Breast epithelium (tissue), 4 donors: ENCODE measurements at regions not wholly inside any gene's neighbourhood (a gene's known extent, or its start where the extent isn't known, plus 50 kb on each side); places are given as distances from the start of the nearest gene placed in this dataset.

Experiments used
- DNase-seq, 2 donors: peaks; one replicate each; pipeline ENCODE4 v3.0.0-alpha.2; 2019; ENCODE audit warnings: low spot score in 2 of 2
- H3K27ac ChIP-seq, 2 donors: fragments of 200-600 bp; sonication (generic) in 1 of 2; one replicate each; pipeline ENCODE4 v1.5.1; 2016 to 2019; ENCODE audit warnings: mild to moderate bottlenecking in 1 of 2
- H3K27me3 ChIP-seq, 2 donors: fragments of 200-600 bp; sonication (generic) in 1 of 2; one replicate each; pipeline versions ENCODE4 v1.5.1 to v1.6.0; 2017 to 2019; ENCODE audit warnings: control low read depth in 1 of 2, mild to moderate bottlenecking in 1 of 2
- H3K36me3 ChIP-seq: fragments of 200-600 bp; one replicate; pipeline ENCODE4 v1.5.1; 2019
- H3K4me1 ChIP-seq, 2 donors: fragments of 200-600 bp; sonication (generic); one replicate each; pipeline ENCODE4 v1.5.1; 2016 to 2019; ENCODE audit warnings: control low read depth in 1 of 2
- H3K4me3 ChIP-seq, 3 donors: fragments of 200-600 bp; sonication (generic); 1 replicate in 2 of 3; 2 replicates in 1 of 3; pipeline ENCODE4 v1.5.1; 2016 to 2019; ENCODE audit warnings: mild to moderate bottlenecking in 3 of 3, moderate library complexity in 2 of 3
- H3K9me3 ChIP-seq, 2 donors: fragments of 200-600 bp; sonication (generic) in 1 of 2; one replicate each; pipeline ENCODE4 v1.5.1; 2016 to 2019; ENCODE audit warnings: control low read depth in 1 of 2
- CTCF ChIP-seq, 3 donors: fragments of 450-650 bp; IDR thresholded peaks; one replicate each; pipeline ENCODE4 v1.5.1; 2016 to 2017; ENCODE audit warnings: antibody characterized with exemption in 3 of 3, mild to moderate bottlenecking in 3 of 3, moderate library complexity in 3 of 3
- POLR2A ChIP-seq: fragments of 450-650 bp; IDR thresholded peaks from one replicate; pipeline ENCODE4 v1.6.1; 2016; ENCODE audit warnings: antibody characterized with exemption, mild to moderate bottlenecking, moderate library complexity
- POLR2AphosphoS5 ChIP-seq, 3 donors: sonication (generic); formaldehyde crosslinking; IDR thresholded peaks; one replicate each; pipeline ENCODE4 v1.6.1; 2017; ENCODE audit warnings: antibody characterized with exemption in 3 of 3
- intact Hi-C: fragments of 100-400 bp; cut with DNase I; formaldehyde crosslinking; loops from one replicate; pipeline ENCODE4 v1.15.1; 2023; ENCODE audit warnings: low total_unique reads

- no peak for DNase-seq
- Histone ChIP-seq H3K27me3 (no peaks in the 10 kb centered on the region), H3K4me3 (no peak overlapping the region), H3K36me3 (no peaks in the 10 kb centered on the region), H3K9me3 (no peaks in the 10 kb centered on the region), H3K4me1 (no peaks in the 10 kb centered on the region), H3K27ac (no peak overlapping the region)
- TF ChIP-seq CTCF (IDR thresholded peaks at IDR 0.05) (no peak), POLR2A (no peak), POLR2AphosphoS5 (IDR thresholded peaks at IDR 0.05) (no peak)
- intact Hi-C loops: no loop called here
Measured at GRCh38 chr11:69572233-69572860, 68.6 kb upstream of the CCND1 start.

GRCh38 chr11:69572861-69573260, 68.1 kb upstream of the CCND1 start:
- H3K4me3 ChIP-seq: no peak overlapping the region
- no peak overlapping the region for H3K27ac ChIP-seq
- no peaks in the 10 kb centered on the region for H3K4me1 ChIP-seq
- H3K9me3 ChIP-seq: no peaks in the 10 kb centered on the region
- no peaks in the 10 kb centered on the region for H3K27me3 ChIP-seq
- H3K36me3 ChIP-seq: no peaks in the 10 kb centered on the region
- TF ChIP-seq CTCF (IDR thresholded peaks at IDR 0.05) (no peak), POLR2A (no peak), POLR2AphosphoS5 (IDR thresholded peaks at IDR 0.05) (no peak)
- DNase-seq: no peak
- intact Hi-C loops: no loop called here

GRCh38 chr11:69573761-69574607, 67.0 kb upstream of the CCND1 start:
- H3K9me3 ChIP-seq: no peaks in the 10 kb centered on the region
- intact Hi-C loops: no loop called here
- H3K4me1 ChIP-seq: no peaks in the 10 kb centered on the region
- H3K27me3 ChIP-seq: no peaks in the 10 kb centered on the region
- H3K36me3 ChIP-seq: no peaks in the 10 kb centered on the region
- TF ChIP-seq CTCF (IDR thresholded peaks at IDR 0.05) (no peak), POLR2A (no peak), POLR2AphosphoS5 (IDR thresholded peaks at IDR 0.05) (no peak)
- no peak for DNase-seq
- no peak overlapping the region for H3K4me3 ChIP-seq
- H3K27ac ChIP-seq: no peak overlapping the region

GRCh38 chr11:69574608-69575255, 66.2 kb upstream of the CCND1 start:
- H3K27ac ChIP-seq: no peak overlapping the region
- H3K9me3 ChIP-seq: no peaks in the 10 kb centered on the region
- no peak for DNase-seq
- H3K36me3 ChIP-seq: no peaks in the 10 kb centered on the region
- intact Hi-C loops: no loop called here
- TF ChIP-seq POLR2AphosphoS5 (IDR thresholded peaks at IDR 0.05) (no peak), POLR2A (no peak), CTCF (IDR thresholded peaks at IDR 0.05) (no peak)
- H3K27me3 ChIP-seq: no peaks in the 10 kb centered on the region
- no peaks in the 10 kb centered on the region for H3K4me1 ChIP-seq
- H3K4me3 ChIP-seq: no peak overlapping the region
